Immature natural killer cell (primary cell): ENCODE measurements at regions not wholly inside any gene's neighbourhood (a gene's known extent, or its start where the extent isn't known, plus 50 kb on each side); places are given as distances from the start of the nearest gene placed in this dataset.

Experiments used
- DNase-seq, 3 donors: peaks; one replicate each; pipeline ENCODE4 v3.0.0; 2022; ENCODE audit warnings: mixed read lengths in 1 of 3
- H3K27ac Mint-ChIP-seq, 6 donors: one replicate each; pipeline ENCODE4 v1.8.0; 2020; ENCODE audit warnings: mixed read lengths in 6 of 6, mild to moderate bottlenecking in 5 of 6, inconsistent platforms in 4 of 6, moderate library complexity in 3 of 6
- H3K27me3 Mint-ChIP-seq, 3 donors: one replicate each; pipeline ENCODE4 v1.8.0; 2020 to 2021; ENCODE audit warnings: low read depth in 3 of 3, mild to moderate bottlenecking in 3 of 3, mixed read lengths in 3 of 3, moderate library complexity in 3 of 3, inconsistent platforms in 1 of 3
- H3K36me3 Mint-ChIP-seq, 3 donors: one replicate each; pipeline ENCODE4 v1.8.0; 2020; ENCODE audit warnings: mixed read lengths in 3 of 3, inconsistent platforms in 2 of 3, mild to moderate bottlenecking in 2 of 3
- H3K4me1 Mint-ChIP-seq, 2 donors: one replicate each; pipeline ENCODE4 v1.8.0; 2020; ENCODE audit warnings: inconsistent platforms in 2 of 2, mild to moderate bottlenecking in 2 of 2, mixed read lengths in 2 of 2, moderate library complexity in 1 of 2
- H3K4me3 Mint-ChIP-seq, 5 donors: one replicate each; pipeline ENCODE4 v1.8.0; 2020; ENCODE audit warnings: mild to moderate bottlenecking in 5 of 5, mixed read lengths in 5 of 5, inconsistent platforms in 3 of 5, moderate library complexity in 3 of 5
- H3K9me3 Mint-ChIP-seq, 6 donors: one replicate each; pipeline ENCODE4 v1.8.0; 2020; ENCODE audit warnings: mild to moderate bottlenecking in 6 of 6, mixed read lengths in 6 of 6, inconsistent platforms in 4 of 6, moderate library complexity in 3 of 6

GRCh38 chr11:80592546-80592945 is 1151.7 kb upstream of the TENM4 start:
- DNase-seq, result no peak
- peaks cover 0 to 5% (median 2%) of the 10 kb centered on the region in 3 donors for H3K27me3 Mint-ChIP-seq
- peaks cover 7 to 40% (median 23%) of the 10 kb centered on the region in 6 donors for H3K9me3 Mint-ChIP-seq
- no peaks in the 10 kb centered on the region for H3K4me1 Mint-ChIP-seq
- no peak overlapping the region for H3K4me3 Mint-ChIP-seq
- no peaks in the 10 kb centered on the region for H3K36me3 Mint-ChIP-seq
- no peak overlapping the region for H3K27ac Mint-ChIP-seq

DNA sequence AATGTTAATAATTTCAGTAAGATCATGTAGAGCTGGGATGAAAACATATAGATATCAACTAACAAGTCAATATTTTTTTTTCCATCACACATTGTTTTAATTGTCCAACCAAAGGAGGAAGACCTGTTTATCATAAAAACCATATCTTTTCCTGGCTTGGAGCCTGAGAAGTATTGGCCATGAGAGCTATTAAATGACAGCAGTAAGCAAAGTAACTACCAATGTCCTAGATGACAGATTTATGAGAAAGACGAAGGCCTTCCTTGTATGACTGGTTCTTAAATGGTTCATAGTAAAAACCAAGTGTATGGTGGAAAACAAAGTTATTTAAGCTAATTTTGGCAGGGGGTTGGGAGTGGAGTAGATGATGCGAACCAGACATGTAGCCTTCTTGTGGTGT is 1147.1 kb upstream of the TENM4 start:
- H3K9me3 Mint-ChIP-seq, result peaks cover 6 to 35% (median 15%) of the 10 kb centered on the region in 6 donors
- H3K4me1 Mint-ChIP-seq, result no peaks in the 10 kb centered on the region
- H3K36me3 Mint-ChIP-seq, result no peaks in the 10 kb centered on the region
- peaks cover 0 to 3% (median 2%) of the 10 kb centered on the region in 3 donors for H3K27me3 Mint-ChIP-seq
- no peak overlapping the region for H3K4me3 Mint-ChIP-seq
- H3K27ac Mint-ChIP-seq, result no peak overlapping the region
- DNase-seq, result no peak

DNA sequence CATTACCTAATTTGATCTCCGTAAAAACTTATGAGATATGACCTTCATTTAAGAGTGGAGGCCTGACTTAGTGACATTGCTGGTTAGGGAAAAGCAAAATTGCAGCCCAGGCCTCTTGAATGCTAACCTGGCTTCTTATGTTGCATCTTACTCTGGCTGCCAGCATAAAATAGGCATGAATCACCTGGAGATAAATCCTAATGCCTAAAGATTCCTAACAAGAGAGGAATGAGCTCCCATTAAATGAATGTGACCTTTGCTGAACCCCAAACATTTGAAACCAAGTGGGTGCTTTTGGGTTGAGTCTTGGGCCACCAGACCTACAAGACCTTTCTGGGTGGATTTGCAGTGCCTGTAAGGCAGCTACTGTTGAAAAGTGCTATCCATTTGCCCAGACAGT is 1145.6 kb upstream of the TENM4 start:
- peaks cover 5 to 30% (median 16%) of the 10 kb centered on the region in 6 donors for H3K9me3 Mint-ChIP-seq
- no peaks in the 10 kb centered on the region for H3K4me1 Mint-ChIP-seq
- DNase-seq, result no peak
- no peaks in the 10 kb centered on the region for H3K36me3 Mint-ChIP-seq
- no peak overlapping the region for H3K27ac Mint-ChIP-seq
- H3K27me3 Mint-ChIP-seq, result peaks cover 0 to 3% (median 2%) of the 10 kb centered on the region in 3 donors
- H3K4me3 Mint-ChIP-seq, result no peak overlapping the region

- H3K27me3 Mint-ChIP-seq, result peaks cover 0 to 2% (median 0%) of the 10 kb centered on the region in 3 donors
- peaks cover 2 to 23% (median 13%) of the 10 kb centered on the region in 6 donors for H3K9me3 Mint-ChIP-seq
Observed at GRCh38 chr11:80584661-80585060, 1143.8 kb upstream of the TENM4 start.

GRCh38 chr11:80569832-80570231 is 1129.0 kb upstream of the TENM4 start:
- Mint-ChIP-seq H3K4me1 (no peaks in the 10 kb centered on the region), H3K27ac (no peak overlapping the region), H3K27me3 (peaks cover 0 to 6% (median 0%) of the 10 kb centered on the region in 3 donors), H3K9me3 (peaks cover 5 to 51% (median 23%) of the 10 kb centered on the region in 6 donors), H3K4me3 (no peak overlapping the region), H3K36me3 (no peaks in the 10 kb centered on the region)
- no peak for DNase-seq

More at GRCh38 chr11:80584661-80585060, 1143.8 kb upstream of the TENM4 start:
- no peaks in the 10 kb centered on the region for H3K4me1 Mint-ChIP-seq
- no peaks in the 10 kb centered on the region for H3K36me3 Mint-ChIP-seq
- H3K27ac Mint-ChIP-seq, result no peak overlapping the region
- no peak for DNase-seq
- no peak overlapping the region for H3K4me3 Mint-ChIP-seq

DNA sequence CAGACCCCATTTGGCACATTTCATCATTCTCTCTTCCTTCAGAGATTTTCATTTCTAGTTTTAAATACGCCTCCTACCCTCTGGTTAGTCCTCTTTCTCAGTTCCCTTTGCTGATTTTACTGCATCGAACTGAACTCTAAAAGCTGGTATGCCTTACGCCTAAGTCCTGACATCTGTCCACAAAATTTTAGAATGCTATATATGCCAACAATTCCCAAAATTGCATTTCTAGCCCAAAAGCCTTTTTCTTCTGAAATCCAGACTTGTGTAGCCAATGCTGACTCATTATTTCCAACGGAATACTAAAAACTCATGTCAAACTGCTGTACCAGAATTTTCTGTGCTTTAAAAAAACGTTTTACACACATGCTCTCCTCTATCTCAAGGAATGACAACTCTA is 1124.4 kb upstream of the TENM4 start:
- no peak overlapping the region for H3K4me3 Mint-ChIP-seq
- H3K27me3 Mint-ChIP-seq, result peaks cover 0 to 2% (median 0%) of the 10 kb centered on the region in 3 donors
- no peaks in the 10 kb centered on the region for H3K4me1 Mint-ChIP-seq
- H3K9me3 Mint-ChIP-seq, result peaks cover 5 to 32% (median 12%) of the 10 kb centered on the region in 6 donors
- no peak overlapping the region for H3K27ac Mint-ChIP-seq
- no peak for DNase-seq
- no peaks in the 10 kb centered on the region for H3K36me3 Mint-ChIP-seq

DNA sequence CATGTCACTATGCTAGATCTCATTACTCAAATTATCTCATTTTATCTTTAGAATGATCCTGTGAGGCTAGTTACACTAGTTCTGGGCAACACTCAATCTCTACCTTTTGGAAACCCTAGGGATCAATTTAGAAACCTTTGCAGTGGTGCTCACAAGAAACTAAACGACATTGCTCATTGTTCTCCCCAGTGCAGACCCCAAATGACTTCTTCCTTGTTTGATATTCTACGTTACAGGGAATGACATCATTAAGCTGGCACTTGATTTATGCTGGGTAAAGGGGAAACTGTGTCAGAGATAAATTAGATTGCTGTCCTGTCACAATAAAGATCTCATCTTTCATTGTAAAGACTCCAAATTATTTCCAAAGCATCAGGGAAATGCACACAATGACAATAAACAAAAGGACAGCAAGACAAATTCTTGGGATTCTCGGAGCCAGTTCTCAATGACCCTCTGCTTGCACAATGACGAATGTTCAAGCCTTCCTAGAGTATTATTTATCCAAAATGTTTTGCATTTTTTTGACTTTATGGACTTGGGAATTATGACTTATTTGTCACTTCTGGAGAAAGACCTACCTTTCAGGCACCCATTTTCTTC is 1121.8 kb upstream of the TENM4 start:
- H3K4me1 Mint-ChIP-seq, result no peaks in the 10 kb centered on the region
- H3K4me3 Mint-ChIP-seq, result no peak overlapping the region
- no peak overlapping the region for H3K27ac Mint-ChIP-seq
- peaks cover 0 to 2% (median 0%) of the 10 kb centered on the region in 3 donors for H3K27me3 Mint-ChIP-seq
- H3K9me3 Mint-ChIP-seq, result peaks cover 8 to 29% (median 12%) of the 10 kb centered on the region in 6 donors
- no peaks in the 10 kb centered on the region for H3K36me3 Mint-ChIP-seq
- DNase-seq, result no peak

DNA sequence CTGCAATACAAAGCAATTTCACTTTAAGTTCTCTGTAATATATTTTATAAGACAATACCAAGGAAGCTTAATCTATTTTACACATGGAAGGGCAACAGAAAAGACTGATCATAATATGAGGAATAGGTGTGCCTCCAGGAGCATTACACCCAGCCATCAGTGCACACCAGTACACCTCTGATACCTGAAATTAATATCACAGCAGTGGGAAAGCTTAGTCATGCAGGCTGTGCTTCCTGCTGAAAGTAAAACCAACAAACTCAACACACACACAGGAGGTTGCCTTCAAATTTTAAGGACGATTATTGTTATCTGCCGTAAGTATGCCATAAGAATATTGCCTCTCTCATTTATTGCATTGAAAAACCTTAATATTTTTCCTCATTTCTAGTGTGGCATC is 1119.1 kb upstream of the TENM4 start:
- Mint-ChIP-seq H3K36me3 (no peaks in the 10 kb centered on the region), H3K27me3 (peaks cover 0 to 2% (median 0%) of the 10 kb centered on the region in 3 donors), H3K4me3 (no peak overlapping the region), H3K4me1 (no peaks in the 10 kb centered on the region), H3K9me3 (peaks cover 8 to 43% (median 18%) of the 10 kb centered on the region in 6 donors), H3K27ac (no peak overlapping the region)
- DNase-seq, result no peak

DNA sequence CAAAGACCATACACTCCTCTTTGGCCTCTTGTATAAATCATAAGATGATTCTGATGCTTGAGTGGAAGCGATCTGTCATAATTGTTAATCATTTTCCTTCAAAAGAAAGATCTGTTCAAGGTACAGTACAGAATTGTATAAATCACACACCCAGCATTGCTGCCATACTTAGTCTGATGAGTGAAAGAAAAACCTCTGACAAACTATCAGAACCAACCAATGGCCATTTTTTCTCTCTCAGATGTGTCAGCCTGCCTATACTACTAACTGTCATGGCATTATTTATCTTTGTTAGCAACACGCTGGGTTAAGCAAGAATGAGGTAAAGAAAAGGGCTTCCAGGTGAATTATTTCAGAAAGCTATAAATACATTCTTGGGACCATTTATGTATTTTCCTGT is 1112.7 kb upstream of the TENM4 start:
- Mint-ChIP-seq H3K4me1 (no peaks in the 10 kb centered on the region), H3K4me3 (no peak overlapping the region), H3K36me3 (no peaks in the 10 kb centered on the region), H3K27me3 (no peaks in the 10 kb centered on the region), H3K9me3 (peaks cover 4 to 33% (median 18%) of the 10 kb centered on the region in 6 donors), H3K27ac (no peak overlapping the region)
- DNase-seq, result no peak

DNA sequence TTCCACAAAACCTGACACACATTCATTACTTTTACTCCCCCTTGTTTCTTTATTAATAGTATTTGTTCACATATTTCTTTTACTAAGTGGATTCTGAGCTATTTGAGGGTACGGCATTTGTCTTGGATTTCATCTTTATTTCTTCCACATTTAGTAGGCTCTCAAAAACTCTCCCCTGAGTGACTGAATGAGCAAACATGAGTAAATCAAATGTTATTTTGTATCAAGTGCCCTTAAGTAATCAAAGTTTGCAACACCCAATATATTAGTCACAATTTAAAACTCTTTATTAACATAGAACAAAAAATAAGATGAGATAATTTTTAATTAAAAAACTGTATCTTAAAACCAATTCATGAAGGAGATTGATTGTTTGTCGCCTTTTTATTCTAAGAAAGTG is 1101.9 kb upstream of the TENM4 start:
- H3K4me3 Mint-ChIP-seq, result no peak overlapping the region
- peaks cover 4 to 49% (median 24%) of the 10 kb centered on the region in 6 donors for H3K9me3 Mint-ChIP-seq
- no peaks in the 10 kb centered on the region for H3K4me1 Mint-ChIP-seq

DNA sequence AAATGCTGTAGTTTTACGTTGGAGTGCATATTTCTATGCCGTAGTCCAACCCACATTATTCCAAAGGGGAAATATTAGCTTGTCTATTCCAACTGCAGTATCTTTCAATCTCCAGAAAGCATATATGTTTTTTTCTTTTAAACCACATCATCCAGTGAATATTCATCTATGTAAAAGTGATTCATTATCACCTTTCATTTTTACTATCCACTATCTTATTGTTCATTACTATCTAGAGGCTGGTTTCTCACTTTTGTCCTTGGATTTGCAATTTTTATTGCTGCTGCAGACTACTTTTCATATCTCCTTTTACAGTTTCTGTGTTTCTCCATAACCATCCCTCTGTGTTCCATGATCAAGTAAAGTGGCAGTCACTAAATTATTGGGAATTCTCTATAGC is 1097.2 kb upstream of the TENM4 start:
- Mint-ChIP-seq H3K36me3 (no peaks in the 10 kb centered on the region), H3K9me3 (peaks cover 13 to 62% (median 30%) of the 10 kb centered on the region in 6 donors), H3K4me3 (no peak overlapping the region), H3K27ac (no peak overlapping the region), H3K4me1 (no peaks in the 10 kb centered on the region), H3K27me3 (no peaks in the 10 kb centered on the region)
- no peak for DNase-seq

More for the DNA sequence above, 1101.9 kb upstream of the TENM4 start:
- H3K36me3 Mint-ChIP-seq, result no peaks in the 10 kb centered on the region
- no peaks in the 10 kb centered on the region for H3K27me3 Mint-ChIP-seq
- no peak for DNase-seq
- H3K27ac Mint-ChIP-seq, result no peak overlapping the region

- Mint-ChIP-seq H3K4me3 (no peak overlapping the region), H3K27me3 (no peaks in the 10 kb centered on the region), H3K27ac (no peak overlapping the region), H3K36me3 (no peaks in the 10 kb centered on the region), H3K4me1 (no peaks in the 10 kb centered on the region), H3K9me3 (peaks cover 13 to 63% (median 32%) of the 10 kb centered on the region in 6 donors)
- no peak for DNase-seq
Observed at GRCh38 chr11:80533463-80533862, 1092.6 kb upstream of the TENM4 start.

- Mint-ChIP-seq H3K36me3 (no peaks in the 10 kb centered on the region), H3K9me3 (peaks cover 12 to 57% (median 30%) of the 10 kb centered on the region in 6 donors), H3K27me3 (no peaks in the 10 kb centered on the region), H3K4me3 (no peak overlapping the region), H3K27ac (no peak overlapping the region), H3K4me1 (no peaks in the 10 kb centered on the region)
- no peak for DNase-seq
Observed at GRCh38 chr11:80532633-80533232, 1091.9 kb upstream of the TENM4 start.

GRCh38 chr11:80529726-80530125 is 1088.9 kb upstream of the TENM4 start:
- Mint-ChIP-seq H3K36me3 (no peaks in the 10 kb centered on the region), H3K4me3 (no peak overlapping the region), H3K4me1 (no peaks in the 10 kb centered on the region), H3K27me3 (no peaks in the 10 kb centered on the region), H3K27ac (no peak overlapping the region), H3K9me3 (peaks cover 5 to 53% (median 26%) of the 10 kb centered on the region in 6 donors)
- DNase-seq, result no peak
